GM18868 (cell line): ENCODE measurements at regions not wholly inside any gene's neighbourhood (a gene's known extent, or its start where the extent isn't known, plus 50 kb on each side); places are given as distances from the start of the nearest gene placed in this dataset.
A peak's percentile ranks its signal among the peaks of the same experiment; 100 is the strongest.

Source experiments
- ATAC-seq: cut with Tn5 transposase; IDR thresholded peaks from one replicate; pipeline ENCODE4 v1.9.1; 2021; ENCODE audit warnings: mild to moderate bottlenecking, moderate library complexity; ENCODE audit not compliant: unreplicated experiment

GRCh38 chr3:187950671-187951070 lies 203.3 kb upstream of the LPP start:
- no peak for ATAC-seq

GRCh38 chr3:187951452-187952190 lies 202.3 kb upstream of the LPP start:
- ATAC-seq = no peak

DNA sequence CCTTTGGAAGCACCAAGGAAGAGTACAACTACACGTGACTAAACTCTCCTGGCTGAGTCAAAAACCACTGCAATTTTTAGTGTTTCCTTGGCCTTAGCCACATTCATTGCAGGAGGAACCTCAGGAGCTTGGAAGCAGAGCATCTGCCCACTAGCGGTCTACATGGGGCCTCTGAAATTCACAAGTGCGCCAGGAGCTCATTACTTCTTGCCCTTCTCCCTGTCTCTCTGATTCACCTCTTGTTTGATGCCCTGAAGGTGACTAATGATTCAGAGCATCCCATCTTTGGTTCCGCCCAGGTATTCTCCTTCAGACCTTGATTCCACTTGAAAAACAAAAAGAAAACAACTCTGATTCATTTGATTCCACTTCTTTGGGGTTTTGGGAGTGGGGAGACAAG lies 201.1 kb upstream of the LPP start:
- no peak for ATAC-seq

DNA sequence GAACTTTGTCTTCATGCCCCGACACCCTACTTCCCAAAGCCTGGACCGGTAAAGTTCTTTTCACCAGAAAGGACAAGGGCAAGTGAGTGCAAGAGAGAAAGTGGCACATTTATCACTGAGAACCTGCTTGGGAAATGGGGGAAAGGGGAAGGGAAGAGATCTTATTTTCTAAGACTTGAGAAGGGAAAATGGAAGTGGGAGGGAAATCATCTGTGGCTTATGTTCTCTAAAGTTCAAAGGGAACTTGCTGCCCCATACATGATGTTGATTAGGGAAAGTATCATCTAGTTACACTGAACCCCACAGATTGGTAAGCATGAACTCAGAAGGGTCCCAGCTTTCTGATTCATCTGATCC lies 199.5 kb upstream of the LPP start:
- ATAC-seq = no peak

DNA sequence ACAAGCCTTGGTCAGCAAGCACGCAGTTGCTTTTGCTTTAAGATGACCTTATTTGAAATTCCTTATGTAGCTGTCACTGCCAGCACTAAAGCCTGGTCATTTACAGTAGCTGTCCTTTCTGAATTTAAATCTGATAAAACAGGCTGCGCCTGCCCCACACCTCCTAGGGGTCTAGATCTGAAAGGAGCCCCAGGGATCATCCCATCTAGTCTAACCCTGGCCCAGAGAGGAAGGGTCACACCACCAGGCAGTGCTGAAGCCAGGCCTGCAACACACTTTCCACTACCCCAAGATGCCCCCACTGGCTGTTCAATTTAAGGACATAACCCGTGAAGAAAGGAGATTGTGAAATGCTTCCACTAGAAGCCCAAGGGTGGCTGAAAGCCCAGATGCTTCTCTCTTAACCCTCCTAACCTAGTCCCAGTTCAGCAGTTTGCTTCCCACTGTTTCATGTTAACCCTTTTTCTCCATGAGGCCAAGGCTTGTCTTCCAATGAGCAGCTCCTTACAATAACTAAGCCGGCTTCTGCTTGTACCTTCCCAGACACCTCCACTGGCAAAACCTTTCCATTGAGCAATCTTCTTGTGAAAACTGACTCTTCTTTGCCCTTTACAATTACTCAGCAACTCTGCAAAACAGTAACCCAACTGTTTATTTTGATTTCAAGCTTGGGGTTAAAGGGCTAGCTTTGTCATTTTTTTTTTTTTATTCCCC lies 198.9 kb upstream of the LPP start:
- no peak for ATAC-seq

- ATAC-seq = no peak
These were observed 198.4 kb upstream of the LPP start for GRCh38 chr3:187955587-187955952.

DNA sequence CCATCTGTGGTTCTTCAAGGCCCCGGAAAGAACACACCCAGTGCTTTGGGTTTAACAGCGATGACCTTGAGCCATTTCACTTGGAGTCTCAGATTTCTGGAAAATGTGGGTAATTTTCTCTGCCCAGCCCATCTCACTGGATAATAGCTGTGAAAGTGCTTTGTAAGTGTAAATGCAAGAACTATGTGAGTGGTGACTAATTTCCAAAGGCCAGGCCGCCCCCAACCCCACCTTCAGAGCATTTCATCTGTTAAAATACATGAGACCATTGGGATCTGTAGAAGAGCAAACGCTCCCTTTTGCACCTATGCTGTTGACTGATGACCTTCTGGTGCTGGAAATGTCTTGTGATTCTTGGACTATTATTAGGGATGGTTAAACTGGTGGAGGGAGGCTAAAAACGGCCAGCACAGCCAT lies 196.8 kb upstream of the LPP start:
- ATAC-seq = no peak

GRCh38 chr3:187957582-187957981 lies 196.4 kb upstream of the LPP start:
- ATAC-seq = no peak

GRCh38 chr3:187958432-187959003 lies 195.4 kb upstream of the LPP start:
- peak; percentile 41 for ATAC-seq

DNA sequence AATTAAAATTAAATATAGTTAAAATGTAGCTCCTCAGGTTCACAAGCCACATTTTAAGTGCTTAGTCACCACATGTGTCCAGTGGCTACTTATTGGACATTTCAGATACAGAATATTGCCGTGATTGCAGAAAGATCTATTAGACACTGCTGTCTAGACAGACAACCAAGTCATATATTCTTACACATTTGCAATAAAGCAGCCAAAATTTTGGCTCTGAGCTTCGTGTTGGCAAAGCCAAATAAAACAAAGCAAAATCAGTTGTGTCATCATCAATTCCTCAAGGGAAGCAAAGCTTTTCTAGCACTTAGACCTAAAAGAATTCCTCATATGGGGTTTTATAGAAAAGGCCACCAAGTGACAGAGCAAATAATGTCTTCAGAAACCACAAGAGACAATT lies 193.1 kb upstream of the LPP start:
- ATAC-seq = no peak

DNA sequence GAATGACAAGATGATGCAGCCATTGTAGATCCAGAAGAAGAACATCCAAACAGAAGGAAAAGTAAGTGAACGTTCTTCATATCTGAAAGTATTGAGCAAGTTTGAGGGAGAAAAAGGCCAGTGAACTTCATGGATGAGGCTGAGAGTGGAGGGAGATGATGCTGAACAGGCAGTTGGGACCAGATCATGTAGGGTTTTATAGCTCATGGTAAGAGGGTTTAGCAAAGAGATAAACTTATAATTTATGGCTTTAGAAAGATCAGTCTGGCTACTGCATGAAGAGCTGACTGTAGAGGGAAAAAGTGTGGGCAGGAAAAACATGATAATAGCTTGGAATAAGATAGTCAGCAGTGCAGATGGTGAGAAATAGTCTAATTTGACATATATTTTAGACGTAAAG lies 192.6 kb upstream of the LPP start:
- ATAC-seq = no peak

GRCh38 chr3:187963003-187963676 lies 190.8 kb upstream of the LPP start:
- ATAC-seq = peak; percentile 84

DNA sequence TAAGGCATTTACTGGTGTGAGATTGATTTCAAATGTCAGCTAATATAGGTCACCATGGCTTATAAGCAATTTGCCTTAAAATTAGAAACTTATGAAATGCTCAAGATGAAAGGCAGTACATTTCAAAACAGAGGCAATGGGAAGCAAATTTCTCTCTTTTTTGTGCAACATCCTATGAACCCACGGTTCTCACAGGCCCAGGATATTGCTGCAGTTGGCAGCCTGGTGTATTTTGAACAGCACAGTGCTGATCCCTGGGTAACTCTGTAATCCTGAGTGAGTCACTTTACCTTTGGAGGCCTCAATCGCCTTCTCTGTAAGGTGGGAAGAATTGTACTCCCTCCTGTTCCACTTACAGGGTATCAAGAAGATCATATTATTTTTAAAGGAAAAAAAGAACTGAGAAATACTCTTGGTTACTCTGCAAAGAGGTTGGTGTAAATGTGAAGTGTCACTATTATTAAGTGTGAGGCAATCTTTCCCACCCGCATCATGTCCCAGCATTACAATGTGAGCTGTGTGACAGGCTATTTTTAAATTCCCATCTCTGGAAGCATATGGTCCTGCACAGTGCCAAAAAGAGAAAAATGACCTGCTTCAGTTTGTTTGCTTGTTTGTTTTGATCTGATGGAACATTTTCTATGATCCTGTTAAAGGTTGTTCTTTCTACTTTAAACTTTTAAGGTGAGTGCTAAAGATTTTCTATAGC lies 190.1 kb upstream of the LPP start:
- peak; percentile 14 for ATAC-seq

DNA sequence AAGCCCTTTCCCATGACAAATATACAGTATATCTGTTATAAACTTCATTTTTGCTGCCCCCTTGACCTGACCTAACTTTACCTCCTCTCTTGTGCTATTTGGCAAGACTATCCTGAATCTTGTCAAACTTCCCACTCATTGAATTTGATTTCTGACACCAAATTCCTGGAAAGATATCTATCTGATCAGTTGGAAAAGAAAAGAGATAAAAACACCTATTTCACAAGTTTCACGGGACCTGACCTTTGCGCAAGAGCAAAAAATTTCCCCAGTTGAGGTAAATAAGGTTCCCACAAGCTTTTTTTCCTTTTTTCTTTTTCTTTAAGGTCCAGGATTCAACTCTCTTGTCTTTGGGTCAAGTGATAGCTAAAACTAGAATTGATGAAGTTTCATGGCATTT lies 189.2 kb upstream of the LPP start:
- ATAC-seq = no peak

DNA sequence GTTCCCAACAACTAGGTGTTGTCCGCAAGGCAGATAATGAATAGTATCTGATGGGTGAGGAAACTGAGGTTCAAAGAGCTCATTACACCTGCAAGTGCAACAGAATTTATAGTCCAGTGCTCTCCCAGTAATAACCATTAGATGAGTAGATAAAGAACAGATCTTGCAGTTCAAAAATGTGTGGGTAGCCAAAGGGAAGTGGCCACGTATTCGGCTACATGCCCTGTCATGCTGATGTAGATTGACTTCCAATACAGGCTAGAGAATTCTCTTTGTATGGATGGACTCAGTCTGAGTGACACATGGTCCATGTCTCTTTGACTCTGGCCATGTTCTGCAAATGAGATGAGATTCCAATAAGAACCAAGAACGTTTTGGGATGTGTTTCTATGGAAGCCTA lies 187.9 kb upstream of the LPP start:
- no peak for ATAC-seq

DNA sequence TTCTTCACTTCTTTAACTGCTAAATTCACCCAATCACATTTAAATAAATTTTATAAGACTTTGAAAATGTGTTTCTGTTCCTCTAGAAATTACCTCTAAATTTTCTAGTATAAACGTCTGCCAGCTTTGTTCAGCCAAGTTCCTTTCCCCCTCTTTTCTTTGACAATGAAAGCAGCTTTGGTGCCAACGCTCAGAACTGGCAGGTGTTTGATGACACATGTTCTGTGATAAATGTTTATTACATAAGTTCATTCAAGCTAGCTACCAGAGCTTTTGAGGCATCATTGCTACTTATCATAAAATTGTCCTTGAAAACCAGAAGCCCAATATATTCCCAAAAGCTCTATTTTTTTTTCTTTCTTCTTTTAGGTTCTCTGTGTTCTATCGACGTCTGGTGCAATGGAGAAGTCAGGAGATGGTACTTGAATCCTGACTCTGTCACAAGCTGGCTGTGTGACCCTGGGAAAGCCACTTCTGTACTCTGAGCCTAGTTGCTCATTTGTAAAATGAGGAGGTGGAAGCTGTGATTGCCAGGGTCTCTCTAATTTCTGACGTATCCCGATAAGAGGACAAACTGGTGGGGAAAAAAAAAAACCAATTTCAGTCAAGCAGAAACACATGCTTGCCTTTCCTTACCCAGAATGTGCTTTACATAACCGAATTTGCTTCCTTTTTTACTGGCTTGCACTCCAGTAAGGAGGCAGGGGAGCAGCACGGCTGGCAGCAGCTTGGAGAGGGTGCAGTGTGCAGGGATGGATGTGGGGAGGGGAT lies 187.1 kb upstream of the LPP start:
- no peak for ATAC-seq

DNA sequence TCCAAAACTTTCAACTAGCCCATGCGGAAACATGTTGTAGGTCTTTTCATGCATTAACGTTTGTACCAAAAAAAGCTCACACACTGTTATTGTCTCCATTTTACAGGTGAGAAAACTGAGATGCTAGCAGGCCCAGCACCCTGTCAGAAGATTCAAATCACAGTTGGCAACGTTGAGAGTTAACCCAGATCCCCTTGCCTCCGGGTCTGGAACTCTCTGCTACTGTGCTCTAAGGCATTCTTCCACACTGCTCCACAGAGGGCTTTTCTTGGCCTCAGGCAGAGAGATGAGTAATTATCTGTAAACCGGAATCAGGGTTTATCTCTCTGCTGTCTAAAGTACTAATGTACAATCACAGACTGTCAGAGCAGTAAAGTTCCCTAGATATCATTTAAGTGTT lies 186.0 kb upstream of the LPP start:
- ATAC-seq = no peak

GRCh38 chr3:187968883-187969580 lies 184.9 kb upstream of the LPP start:
- ATAC-seq = no peak

- no peak for ATAC-seq
These were observed 184.4 kb upstream of the LPP start for GRCh38 chr3:187969581-187969950.

GRCh38 chr3:187970106-187970505 lies 183.9 kb upstream of the LPP start:
- no peak for ATAC-seq
